GM19372 (cell line): ENCODE measurements at regions not wholly inside any gene's neighbourhood (a gene's known extent, or its start where the extent isn't known, plus 50 kb on each side); places are given as distances from the start of the nearest gene placed in this dataset.
"Not testable (repeated sequence)": the region's sequence is repeated elsewhere in the genome, so short reads cannot be mapped to it uniquely, and the experiment has no call there.

Experiments used
- ATAC-seq: cut with Tn5 transposase; IDR thresholded peaks from one replicate; pipeline ENCODE4 v1.9.1; 2021; ENCODE audit warnings: mild to moderate bottlenecking, low read depth, moderate library complexity; ENCODE audit not compliant: unreplicated experiment

GRCh38 chr10:28892818-28893547, 215.7 kb downstream of the BAMBI start:
- ATAC-seq = no peak

- no peak for ATAC-seq
These were observed 216.8 kb downstream of the BAMBI start for GRCh38 chr10:28894146-28894545.

- not testable (repeated sequence) for ATAC-seq
These were observed 218.3 kb downstream of the BAMBI start for GRCh38 chr10:28895671-28896070.

- not testable (repeated sequence) for ATAC-seq
These were observed 219.6 kb downstream of the BAMBI start for GRCh38 chr10:28896791-28897409.

GRCh38 chr10:28897617-28898464, 220.5 kb downstream of the BAMBI start:
- ATAC-seq = no peak

- ATAC-seq = no peak
These were observed 224.9 kb downstream of the BAMBI start for GRCh38 chr10:28902215-28902614.

GRCh38 chr10:28903063-28903462, 225.7 kb downstream of the BAMBI start:
- ATAC-seq = no peak

GRCh38 chr10:28903736-28904135, 226.4 kb downstream of the BAMBI start:
- no peak for ATAC-seq

GRCh38 chr10:28905371-28905770, 228.1 kb downstream of the BAMBI start:
- ATAC-seq = no peak

- no peak for ATAC-seq
These were observed 228.7 kb downstream of the BAMBI start for GRCh38 chr10:28906011-28906411.

- no peak for ATAC-seq
These were observed 229.1 kb downstream of the BAMBI start for GRCh38 chr10:28906415-28906814.

GRCh38 chr10:28906934-28907333, 229.6 kb downstream of the BAMBI start:
- no peak for ATAC-seq

- ATAC-seq = no peak
These were observed 232.6 kb downstream of the BAMBI start for GRCh38 chr10:28909875-28910274.

- no peak for ATAC-seq
These were observed 233.6 kb downstream of the BAMBI start for GRCh38 chr10:28910956-28911355.

- not testable (repeated sequence) for ATAC-seq
These were observed 234.2 kb downstream of the BAMBI start for GRCh38 chr10:28911511-28911910.

- no peak for ATAC-seq
These were observed 234.9 kb downstream of the BAMBI start for GRCh38 chr10:28912017-28912783.

- no peak for ATAC-seq
These were observed 236.3 kb downstream of the BAMBI start for GRCh38 chr10:28913436-28914237.

GRCh38 chr10:28914701-28915100, 237.4 kb downstream of the BAMBI start:
- no peak for ATAC-seq

- no peak for ATAC-seq
These were observed 238.8 kb downstream of the BAMBI start for GRCh38 chr10:28915989-28916588.
